Epithelial cell of proximal tubule (primary cell): ENCODE measurements at regions not wholly inside any gene's neighbourhood (a gene's known extent, or its start where the extent isn't known, plus 50 kb on each side); places are given as distances from the start of the nearest gene placed in this dataset.

Experiments
- DNase-seq: peaks from one replicate; pipeline ENCODE4 v3.0.0-alpha.2; 2011; ENCODE audit warnings: low read depth
- H3K4me3 ChIP-seq: 2 replicates; pipeline ENCODE4 v1.5.1; 2011; ENCODE audit warnings: low read depth, mild to moderate bottlenecking, low read length
- TF ChIP-seq, protein P1 (sequence below): conservative IDR thresholded peaks from 2 replicates; pipeline ENCODE4 v1.5.1; 2012; ENCODE audit warnings: low read depth, mild to moderate bottlenecking, low read length

DNA sequence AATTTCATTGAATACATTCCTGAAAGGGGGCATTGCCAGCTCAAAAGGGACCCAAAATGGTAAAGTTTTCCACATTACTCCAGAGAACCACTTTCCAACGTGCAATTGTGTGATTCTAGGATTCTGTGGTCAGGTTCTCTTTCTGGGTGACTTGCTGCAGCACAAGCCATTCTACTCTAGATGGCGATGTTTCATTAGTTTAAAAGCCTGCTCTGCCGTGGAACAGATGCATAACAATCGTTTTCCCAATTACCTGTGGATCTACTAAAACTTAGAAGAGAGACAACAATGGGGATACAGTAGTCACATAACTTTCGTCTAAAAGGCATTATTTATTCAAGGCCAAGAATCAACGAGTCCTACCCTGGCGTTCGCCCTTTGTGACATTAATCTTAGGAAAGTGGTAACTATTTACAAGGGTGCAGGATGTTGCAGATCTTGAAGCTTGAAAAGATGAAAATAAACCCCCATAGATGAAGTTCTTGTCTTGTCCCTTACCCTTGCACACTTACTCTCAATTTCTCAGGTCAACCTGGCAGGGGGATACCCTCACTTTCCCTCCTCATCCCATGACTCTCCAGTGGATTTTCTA lies 400.9 kb downstream of the SNAPC1 start:
- peak; percentile 10 for DNase-seq
- H3K4me3 ChIP-seq = no peak overlapping the region
- TF ChIP-seq, protein P1, sequence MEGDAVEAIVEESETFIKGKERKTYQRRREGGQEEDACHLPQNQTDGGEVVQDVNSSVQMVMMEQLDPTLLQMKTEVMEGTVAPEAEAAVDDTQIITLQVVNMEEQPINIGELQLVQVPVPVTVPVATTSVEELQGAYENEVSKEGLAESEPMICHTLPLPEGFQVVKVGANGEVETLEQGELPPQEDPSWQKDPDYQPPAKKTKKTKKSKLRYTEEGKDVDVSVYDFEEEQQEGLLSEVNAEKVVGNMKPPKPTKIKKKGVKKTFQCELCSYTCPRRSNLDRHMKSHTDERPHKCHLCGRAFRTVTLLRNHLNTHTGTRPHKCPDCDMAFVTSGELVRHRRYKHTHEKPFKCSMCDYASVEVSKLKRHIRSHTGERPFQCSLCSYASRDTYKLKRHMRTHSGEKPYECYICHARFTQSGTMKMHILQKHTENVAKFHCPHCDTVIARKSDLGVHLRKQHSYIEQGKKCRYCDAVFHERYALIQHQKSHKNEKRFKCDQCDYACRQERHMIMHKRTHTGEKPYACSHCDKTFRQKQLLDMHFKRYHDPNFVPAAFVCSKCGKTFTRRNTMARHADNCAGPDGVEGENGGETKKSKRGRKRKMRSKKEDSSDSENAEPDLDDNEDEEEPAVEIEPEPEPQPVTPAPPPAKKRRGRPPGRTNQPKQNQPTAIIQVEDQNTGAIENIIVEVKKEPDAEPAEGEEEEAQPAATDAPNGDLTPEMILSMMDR = peak; percentile 92

DNA sequence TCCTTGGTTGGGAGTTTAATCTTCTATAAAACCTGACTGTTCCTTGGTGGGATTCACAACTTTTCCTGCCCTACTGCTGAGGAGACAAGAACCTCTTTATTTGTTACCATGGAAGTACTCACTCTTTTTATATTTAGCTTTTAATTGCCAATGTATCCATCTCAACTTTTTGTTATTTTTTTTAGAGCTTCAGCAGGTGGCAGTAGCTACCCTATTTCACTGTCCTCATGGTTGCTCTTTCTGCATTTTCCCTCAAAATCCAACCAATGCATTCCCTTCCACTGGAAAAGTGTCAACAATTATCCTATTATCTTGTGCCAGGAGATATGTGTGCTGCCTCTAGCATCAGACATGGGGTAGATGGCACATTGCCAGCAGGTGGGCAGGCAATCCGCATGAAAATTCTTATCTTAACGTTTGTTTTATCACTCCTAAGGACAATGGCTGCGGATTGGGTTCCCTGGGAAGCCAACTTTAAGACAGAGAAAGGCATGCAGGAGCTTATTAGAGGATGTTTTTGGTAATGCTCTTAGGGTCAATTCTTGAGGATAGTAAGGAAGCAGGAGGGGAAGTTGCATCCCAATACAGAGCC lies 406.4 kb downstream of the SNAPC1 start:
- TF ChIP-seq, protein P1 = peak; percentile 18
- no peak overlapping the region for H3K4me3 ChIP-seq
- DNase-seq = no peak

DNA sequence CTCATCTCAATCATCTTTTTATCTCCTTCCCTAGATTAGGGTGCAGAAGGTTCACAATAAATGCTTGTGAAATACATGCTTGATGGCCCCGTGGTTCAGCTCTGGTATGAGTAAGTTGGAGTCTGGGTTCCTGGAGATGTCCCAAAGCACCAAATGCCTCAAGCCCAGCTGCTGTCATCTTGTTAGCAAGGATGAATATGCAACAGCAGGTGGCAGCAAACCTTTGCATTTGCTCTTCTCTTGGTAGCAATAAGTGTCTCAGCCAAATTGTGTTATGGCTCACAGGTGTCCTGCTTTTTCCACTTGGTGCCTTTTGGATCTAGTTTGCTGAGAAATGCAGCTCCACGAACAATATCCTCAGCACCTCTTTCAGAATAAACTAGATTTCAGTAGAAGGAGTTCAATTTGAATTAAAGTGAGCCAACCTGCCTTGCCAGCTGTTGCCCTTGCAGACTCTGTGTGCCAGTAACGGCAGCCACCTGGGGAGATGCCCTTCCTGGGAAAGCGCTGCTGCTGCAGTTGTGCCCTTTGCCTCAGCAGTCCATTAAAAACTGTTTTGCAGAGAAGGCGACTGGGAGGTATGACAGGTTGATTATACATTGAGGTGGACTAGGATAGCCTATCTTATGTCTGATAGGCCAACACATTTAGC lies 417.3 kb downstream of the SNAPC1 start:
- TF ChIP-seq, protein P1 = peak; percentile 76
- no peak for DNase-seq
- no peak overlapping the region for H3K4me3 ChIP-seq

DNA sequence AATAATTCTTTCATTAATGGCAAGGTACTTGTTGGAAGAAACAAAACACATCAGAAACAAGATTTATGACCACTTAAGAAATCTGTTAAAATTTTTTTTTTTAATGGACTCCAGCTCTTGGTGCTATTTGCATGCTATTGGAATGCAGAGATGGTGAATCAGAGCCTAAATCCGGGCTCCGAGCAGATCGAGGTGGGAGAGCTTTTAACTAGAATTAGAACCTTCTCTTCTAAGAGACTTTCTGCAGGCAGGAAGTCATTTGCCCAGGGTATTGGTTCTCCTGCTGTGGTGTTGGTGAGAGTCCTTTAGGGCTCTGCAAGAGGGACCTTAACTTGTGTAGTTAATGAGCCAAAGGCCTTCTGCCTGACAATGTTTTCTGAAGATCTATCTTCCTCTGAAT lies 419.4 kb downstream of the SNAPC1 start:
- TF ChIP-seq, protein P1 = no peak
- H3K4me3 ChIP-seq = no peak overlapping the region
- DNase-seq = no peak

DNA sequence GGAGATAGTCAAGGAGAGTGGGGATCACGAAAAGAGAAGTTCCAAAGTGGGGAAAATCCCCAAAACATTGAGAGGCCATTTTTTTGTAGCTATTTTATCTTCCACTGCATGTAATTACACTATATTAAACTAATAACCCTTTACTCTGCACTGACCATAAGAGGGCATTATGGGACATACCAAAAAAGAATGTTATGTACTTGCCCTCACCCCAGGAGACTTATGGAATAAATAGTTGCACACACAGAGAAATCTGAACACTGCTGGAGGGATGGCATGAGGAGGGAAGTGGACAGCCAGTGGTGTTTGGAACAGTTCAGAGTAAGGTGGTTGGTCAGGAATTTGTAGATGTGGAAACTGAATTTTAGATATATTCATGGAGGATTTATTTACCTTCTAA lies 422.9 kb downstream of the SNAPC1 start:
- H3K4me3 ChIP-seq = no peak overlapping the region
- TF ChIP-seq, protein P1 = no peak
- DNase-seq = no peak

DNA sequence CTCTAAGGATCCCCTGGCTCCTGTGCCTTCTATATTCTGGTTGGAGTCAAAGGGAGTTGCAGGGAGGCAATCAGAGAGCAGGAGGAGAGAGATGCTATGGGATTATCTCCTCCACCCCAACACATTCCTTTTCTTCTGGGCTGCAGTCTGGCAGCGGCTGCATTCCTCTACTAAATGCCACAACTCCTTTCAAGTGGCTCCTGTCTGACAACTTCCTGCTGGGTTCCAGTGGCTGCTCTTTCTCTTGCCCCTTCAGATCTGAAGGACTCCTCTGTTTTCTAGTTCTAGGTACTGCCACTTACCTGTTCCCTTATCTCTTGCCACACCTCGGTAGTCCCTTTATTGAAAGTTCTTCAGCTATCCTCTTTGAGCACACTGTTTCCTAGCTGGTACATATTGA lies 425.0 kb downstream of the SNAPC1 start:
- TF ChIP-seq, protein P1 = no peak
- no peak for DNase-seq
- no peak overlapping the region for H3K4me3 ChIP-seq
